Endometrium (tissue), 2 donors: ENCODE measurements at regions not wholly inside any gene's neighbourhood (a gene's known extent, or its start where the extent isn't known, plus 50 kb on each side); places are given as distances from the start of the nearest gene placed in this dataset.
A peak's percentile ranks its signal among the peaks of the same experiment; 100 is the strongest.
"Not testable (repeated sequence)": the region's sequence is repeated elsewhere in the genome, so short reads cannot be mapped to it uniquely, and the experiment has no call there.

Source experiments
- FAIRE-seq: peaks from 2 replicates; lab custom pipeline; 2012; peaks lifted over from hg19 to GRCh38; lab: Jason Lieb, UNC
- donor health status: control.
- donor health status: control.

GRCh38 chr15:38961931-38962330 lies 397.3 kb upstream of the RASGRP1 start:
- FAIRE-seq, result peak; percentile 60

DNA sequence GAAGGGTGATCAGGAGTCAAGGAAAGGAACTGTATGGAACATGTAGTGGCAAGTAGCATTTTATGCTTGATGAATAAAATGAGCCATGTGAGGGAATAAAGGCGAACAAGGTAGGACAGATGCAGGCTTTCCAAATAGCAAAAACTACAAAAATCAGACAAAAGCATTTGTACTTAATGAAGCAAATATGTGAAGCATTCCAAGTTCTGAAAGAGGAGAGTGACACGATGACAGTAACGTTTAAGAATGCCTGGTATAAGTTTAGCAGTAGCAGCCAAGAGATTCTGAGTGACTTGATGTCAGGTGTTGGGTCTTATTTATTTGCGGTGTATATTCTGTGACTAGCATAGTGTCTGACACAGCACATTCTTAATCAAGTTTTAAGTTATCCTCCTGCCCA lies 408.2 kb upstream of the RASGRP1 start:
- FAIRE-seq, result no peak

GRCh38 chr15:38975282-38975990 lies 410.8 kb upstream of the RASGRP1 start:
- no peak for FAIRE-seq

DNA sequence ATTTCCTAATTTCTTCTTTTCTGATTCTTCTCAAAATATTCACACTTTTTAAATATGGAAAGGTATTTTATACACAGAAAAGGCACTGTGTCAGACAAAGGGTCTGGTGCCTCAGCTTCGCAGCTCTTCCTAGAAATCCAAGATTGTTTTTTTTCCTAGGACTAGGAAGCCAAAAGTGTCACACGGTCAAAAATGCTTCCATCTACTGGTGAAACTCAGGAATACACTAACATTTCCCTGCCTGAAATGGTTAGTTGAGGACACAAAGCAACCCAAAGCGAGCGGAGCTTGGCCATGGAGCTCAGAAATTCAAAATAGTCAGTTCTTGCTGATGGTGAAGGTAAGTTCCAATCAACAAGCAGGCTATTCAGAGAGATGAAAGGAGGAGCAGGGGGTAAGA lies 426.5 kb upstream of the RASGRP1 start:
- no peak for FAIRE-seq

GRCh38 chr15:38991701-38992100 lies 427.1 kb upstream of the RASGRP1 start:
- no peak for FAIRE-seq

DNA sequence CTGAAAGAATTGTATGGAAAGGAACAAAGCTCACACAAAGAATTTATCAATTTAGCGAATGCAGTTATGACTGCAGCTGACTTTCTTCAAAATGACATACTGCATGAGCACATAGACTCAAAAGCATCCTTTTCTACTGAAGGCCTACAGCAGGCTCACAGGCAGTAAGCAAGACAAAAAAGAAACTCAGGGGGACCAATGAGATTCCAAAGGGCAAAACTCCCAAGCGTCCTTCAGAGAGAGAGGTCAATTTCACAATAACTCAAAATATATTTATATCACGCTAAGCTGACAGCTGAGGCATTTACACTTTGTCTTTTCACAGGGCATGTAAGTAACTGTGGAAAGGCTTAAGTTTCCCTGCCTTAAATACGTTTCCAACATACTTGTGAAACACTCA lies 427.9 kb upstream of the RASGRP1 start:
- no peak for FAIRE-seq

- no peak for FAIRE-seq
Observed at GRCh38 chr15:38992930-38993329, 428.3 kb upstream of the RASGRP1 start.

GRCh38 chr15:38994310-38994709 lies 429.7 kb upstream of the RASGRP1 start:
- no peak for FAIRE-seq

DNA sequence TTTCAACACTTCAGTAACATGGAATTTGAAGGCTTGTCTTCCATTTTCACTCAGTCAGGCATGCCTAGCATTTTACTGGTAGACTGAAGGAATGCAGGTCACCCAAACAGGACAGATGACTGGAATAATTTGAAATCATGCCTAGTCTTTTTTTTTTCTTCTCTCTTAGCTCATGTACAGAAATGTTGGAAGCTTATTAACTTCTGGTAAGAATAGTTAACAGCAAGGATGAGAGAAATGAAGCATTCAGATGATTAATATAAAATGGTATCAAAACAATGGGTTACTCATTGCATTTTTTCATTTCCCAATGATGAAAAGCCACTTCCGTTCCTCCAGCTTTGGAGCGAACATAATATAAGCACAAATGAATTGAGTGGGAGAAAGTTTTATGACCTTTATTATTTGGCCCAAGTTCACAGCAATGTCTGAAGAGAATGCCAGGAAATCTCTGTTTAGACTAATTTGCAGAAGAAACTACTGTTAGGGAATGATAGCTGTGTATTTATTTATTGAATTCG lies 431.6 kb upstream of the RASGRP1 start:
- peak; percentile 98 for FAIRE-seq

DNA sequence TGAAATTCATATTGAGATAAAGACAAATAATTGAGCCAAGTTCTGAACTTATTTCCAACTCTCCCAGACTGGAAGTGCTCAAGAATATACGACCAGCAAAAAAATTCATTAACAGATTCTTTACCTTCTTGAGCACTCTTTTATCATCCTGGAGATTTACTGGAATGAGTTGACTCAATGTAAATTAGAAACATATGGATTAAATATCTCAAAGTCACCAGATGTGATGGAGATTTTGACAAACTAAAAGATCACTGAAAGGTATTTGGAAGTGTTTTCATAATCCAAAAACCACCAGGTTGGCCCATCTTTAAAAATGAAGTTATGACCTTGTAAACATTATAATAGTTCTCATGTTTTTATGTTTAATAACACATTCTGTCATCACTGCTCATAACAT lies 433.2 kb upstream of the RASGRP1 start:
- no peak for FAIRE-seq

GRCh38 chr15:39000008-39000734 lies 435.6 kb upstream of the RASGRP1 start:
- no peak for FAIRE-seq

DNA sequence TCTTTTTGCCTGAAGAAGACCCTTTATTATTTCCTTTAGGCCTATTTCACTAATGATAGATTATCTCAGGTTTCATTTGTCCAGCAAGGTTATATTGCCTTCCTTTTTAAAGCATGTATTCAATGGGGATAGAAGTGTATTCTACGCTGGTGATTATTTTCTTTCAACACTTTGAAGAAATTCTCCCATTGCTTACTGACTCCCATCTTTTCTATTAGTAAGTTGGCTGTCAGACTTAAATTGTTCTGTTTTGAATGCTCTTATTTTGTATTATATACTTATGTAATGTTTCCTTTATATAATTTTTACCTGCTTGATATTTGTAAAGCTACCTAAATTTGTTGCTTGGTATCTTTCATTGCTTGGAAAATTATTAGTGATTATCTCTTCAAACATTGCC lies 445.1 kb upstream of the RASGRP1 start:
- no peak for FAIRE-seq

DNA sequence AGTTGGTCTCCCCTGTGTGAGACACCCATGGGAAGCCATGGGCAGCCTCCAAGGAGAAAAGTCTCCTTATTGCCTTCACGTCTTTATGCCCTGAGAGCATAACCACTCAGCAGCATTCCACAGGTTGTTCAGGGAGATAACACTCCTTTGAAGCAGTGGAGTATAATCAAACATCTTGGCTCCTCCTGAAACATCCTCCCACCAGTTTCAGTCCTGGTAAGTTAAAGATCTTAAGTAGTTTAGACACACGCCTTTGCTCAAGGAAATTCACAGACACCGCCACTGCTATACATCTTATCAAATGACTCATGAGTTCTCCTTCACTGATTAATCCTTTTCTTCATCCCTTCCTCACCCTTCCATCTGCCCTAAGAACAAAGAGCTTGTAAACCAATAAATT lies 446.5 kb upstream of the RASGRP1 start:
- not testable (repeated sequence) for FAIRE-seq

- FAIRE-seq, result no peak
Observed at GRCh38 chr15:39013262-39013661, 448.6 kb upstream of the RASGRP1 start.

GRCh38 chr15:39014682-39015081 lies 450.1 kb upstream of the RASGRP1 start:
- no peak for FAIRE-seq

DNA sequence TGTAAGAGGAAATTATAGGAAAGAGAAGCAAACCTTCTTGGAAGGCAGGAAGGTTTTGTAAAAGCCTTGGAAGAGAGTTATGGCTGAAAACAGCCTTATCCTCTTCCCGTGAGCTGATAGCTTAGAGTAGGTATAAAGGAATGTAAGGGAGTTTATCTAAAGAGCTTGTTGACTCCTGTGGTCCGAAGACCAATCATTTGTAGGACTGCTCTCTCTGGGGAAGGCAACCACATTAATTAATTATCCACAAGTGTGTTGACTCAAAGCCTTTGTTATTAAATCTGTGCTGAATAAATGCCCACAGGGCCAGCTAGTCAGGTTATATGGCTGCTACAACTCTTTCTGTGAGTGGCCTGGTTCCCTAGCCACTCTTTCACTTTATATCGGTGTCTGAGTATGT lies 452.1 kb upstream of the RASGRP1 start:
- no peak for FAIRE-seq

DNA sequence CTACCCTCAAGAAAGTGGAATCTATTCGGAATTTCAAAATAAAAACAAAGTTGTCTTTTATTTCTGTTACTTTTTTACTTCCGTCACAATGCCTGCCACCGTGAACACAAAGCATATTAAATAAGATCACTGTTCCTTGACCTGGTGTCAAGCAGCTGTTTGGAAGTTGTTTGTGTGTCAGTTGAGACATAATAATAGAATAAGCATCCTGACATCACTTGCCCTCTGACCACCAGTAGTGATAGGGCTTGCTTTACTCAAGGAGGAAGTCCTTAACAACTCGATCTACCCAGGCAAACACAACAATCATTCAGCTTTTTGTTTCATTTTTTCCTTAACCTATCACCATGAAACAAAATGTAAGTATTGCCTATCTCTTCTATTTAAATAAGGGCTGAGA lies 454.4 kb upstream of the RASGRP1 start:
- peak; percentile 83 for FAIRE-seq

DNA sequence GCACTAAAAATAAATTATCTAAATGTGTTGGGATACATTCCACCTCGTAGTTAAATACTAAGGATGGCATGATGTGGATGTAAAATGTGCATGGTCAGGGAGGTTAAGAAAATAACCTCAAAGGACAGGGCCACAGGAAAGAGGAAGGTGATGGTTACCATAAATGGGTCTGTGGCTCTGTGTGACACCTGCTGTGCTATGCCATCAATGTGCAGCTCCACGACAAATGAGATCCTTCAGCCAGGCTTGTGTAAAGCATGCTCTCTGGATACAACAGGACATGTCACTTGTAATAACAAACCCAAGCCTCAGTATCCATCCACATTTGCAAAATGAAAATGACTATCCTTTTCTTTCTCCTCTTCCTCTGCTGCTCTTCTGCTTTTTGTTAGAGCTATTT lies 456.7 kb upstream of the RASGRP1 start:
- FAIRE-seq, result no peak

DNA sequence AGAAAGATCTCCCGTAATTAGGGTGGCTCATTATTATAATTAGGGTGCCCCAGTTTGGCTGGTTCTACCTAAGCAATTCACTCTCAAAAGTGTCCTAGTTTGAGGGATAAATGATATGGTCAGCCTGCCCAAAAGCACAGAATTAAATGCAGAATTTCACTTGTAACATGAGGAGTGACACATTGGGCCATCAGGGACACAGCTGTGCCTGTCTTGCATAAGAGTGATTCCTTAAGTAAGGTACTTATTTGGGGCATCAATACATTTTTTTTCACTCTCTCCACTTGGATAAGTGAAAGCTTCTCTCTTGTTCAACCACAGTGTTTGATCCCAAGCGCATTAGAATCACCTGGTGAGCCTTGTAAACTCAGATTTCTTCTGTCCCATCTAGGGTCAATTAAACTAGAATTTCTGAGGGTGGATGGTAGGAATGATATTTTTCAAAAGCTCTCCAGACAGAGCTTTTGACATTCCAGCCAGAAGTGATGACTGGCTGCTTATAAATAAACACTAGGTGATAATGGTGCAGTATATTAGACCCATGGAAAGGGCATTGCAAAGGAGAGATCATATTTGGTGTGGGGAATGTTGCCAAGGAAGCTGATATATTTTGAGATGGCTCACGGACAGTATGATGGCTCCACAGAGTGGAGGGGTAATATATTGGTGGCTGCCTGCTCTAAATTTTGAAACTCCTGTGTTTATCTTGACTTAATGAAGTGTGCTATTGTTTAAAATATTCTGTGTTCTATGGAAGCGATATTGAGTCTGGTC lies 458.1 kb upstream of the RASGRP1 start:
- FAIRE-seq, result no peak

DNA sequence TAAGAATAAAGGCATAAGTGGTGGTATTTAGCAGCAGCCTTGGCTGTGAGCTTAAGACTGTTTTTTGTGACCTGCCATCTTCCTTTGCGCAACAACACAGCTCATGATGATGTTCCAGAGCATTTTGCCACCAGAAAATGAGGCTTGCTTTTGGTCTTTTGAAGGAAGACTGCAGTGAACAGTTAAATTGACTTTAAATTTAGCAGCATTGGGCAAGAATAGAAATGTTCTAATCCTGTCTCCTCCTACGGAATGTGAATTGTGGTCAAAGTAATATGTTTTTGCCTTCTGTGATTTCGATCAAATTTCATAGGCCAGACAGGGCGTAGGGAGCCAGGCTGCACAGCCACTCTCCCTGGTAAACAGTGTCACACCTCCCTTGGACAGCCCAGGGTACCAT lies 460.7 kb upstream of the RASGRP1 start:
- FAIRE-seq, result no peak

DNA sequence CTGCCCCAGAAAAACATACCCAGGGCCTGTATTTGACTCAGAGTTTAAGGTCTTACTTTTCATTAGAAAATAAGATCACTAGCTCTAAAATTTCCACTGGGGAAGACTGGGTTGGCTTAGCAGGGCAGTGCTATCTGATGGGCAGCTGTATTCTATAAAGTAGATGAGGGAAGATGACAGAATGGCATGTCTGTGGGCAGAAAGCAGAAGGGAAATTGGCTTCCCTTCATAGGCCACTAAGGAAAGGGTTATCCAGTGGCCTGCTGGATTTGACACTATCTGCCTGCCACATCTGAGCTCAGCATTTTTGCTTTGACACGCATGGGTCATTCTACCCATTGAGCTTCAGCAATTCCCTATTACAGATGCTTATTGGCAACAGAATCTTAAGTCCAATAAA lies 461.3 kb upstream of the RASGRP1 start:
- FAIRE-seq, result no peak

- no peak for FAIRE-seq
Observed at GRCh38 chr15:39028069-39028468, 463.5 kb upstream of the RASGRP1 start.

GRCh38 chr15:39029741-39030140 lies 465.1 kb upstream of the RASGRP1 start:
- no peak for FAIRE-seq
